HepG2 (cell line): ENCODE measurements at regions not wholly inside any gene's neighbourhood (a gene's known extent, or its start where the extent isn't known, plus 50 kb on each side); places are given as distances from the start of the nearest gene placed in this dataset.

Experiments used
- ATAC-seq: fragments of 200-7000 bp; cut with Tn5 transposase; 3 replicates; pipeline ENCODE4 v1.9.1; 2020; ENCODE audit warnings: mild to moderate bottlenecking, moderate library complexity
- BruUV-seq: library from RNA; stranded (reverse); fragments of 400-500 nt; replicated peaks from 2 replicates; lab custom pipeline; 2021; lab: Mats Ljungman, UMichigan
- CTCF ChIA-PET: fragments of 300-600 bp; formaldehyde crosslinking; extraction: SDS; loops from one replicate; lab custom pipeline; 2021; ENCODE audit warnings: low total read pairs, inconsistent platforms, low intra/inter-chr PET ratio; lab: Yijun Ruan, JAX
- POLR2A ChIA-PET: fragments of 350-600 bp; sonication (Branson Sonifier 250); formaldehyde crosslinking; loops from one replicate; lab custom pipeline; 2020; ENCODE audit warnings: antibody characterized with exemption, inconsistent platforms; lab: Yijun Ruan, JAX
- DNase-seq: peaks from one replicate; pipeline ENCODE4 v3.0.0-alpha.2; 2015; ENCODE audit warnings: low spot score
- FAIRE-seq: peaks from 3 replicates; lab custom pipeline; 2011; peaks lifted over from hg19 to GRCh38; lab: Jason Lieb, UNC
- H2AFZ ChIP-seq: one replicate; pipeline ENCODE4 v1.6.1; 2011; ENCODE audit warnings: low read length, inconsistent platforms
- H3K27ac ChIP-seq: fragments of 300-600 bp; 3 replicates; pipeline ENCODE4 v1.8.0; 2011; ENCODE audit warnings: mixed run types, mild to moderate bottlenecking, mixed read lengths, low read length, inconsistent platforms; ENCODE audit not compliant: insufficient read depth; ENCODE audit errors: extremely low read length
- H3K27me3 ChIP-seq, 2 experiments: fragments of 200-600 bp in 1 of 2; 2 replicates in 1 of 2; 3 replicates in 1 of 2; pipeline versions ENCODE4 v1.6.0 to v1.8.0; 2011; ENCODE audit warnings: low read length in 2 of 2, mild to moderate bottlenecking in 2 of 2, moderate library complexity in 2 of 2, inconsistent platforms in 1 of 2; ENCODE audit not compliant: insufficient read depth in 2 of 2, control insufficient read depth in 1 of 2
- H3K36me3 ChIP-seq, 2 experiments: fragments of 200-600 bp in 1 of 2; replicated peaks in 1 of 2; 2 replicates in 1 of 2; 3 replicates in 1 of 2; pipeline versions ENCODE4 v1.5.1 to v1.8.0; 2011; ENCODE audit warnings: low read length in 2 of 2, inconsistent platforms in 1 of 2; ENCODE audit not compliant: insufficient read depth in 2 of 2, control insufficient read depth in 1 of 2
- H3K4me1 ChIP-seq: 2 replicates; pipeline ENCODE4 v1.5.1; 2012; ENCODE audit warnings: low read length, inconsistent platforms; ENCODE audit not compliant: insufficient read depth
- H3K4me2 ChIP-seq: 2 replicates; pipeline ENCODE4 v1.6.0; 2011; ENCODE audit warnings: low read depth, low read length, inconsistent platforms
- H3K4me3 ChIP-seq, 3 experiments: fragments of 200-600 bp in 1 of 3; sonication (generic), shearing (Covaris generic) in 1 of 3; replicated peaks in 1 of 3; 2 replicates each; pipeline ENCODE4 v1.5.1; 2011 to 2016; ENCODE audit warnings: low read length in 3 of 3, inconsistent platforms in 2 of 3, low read depth in 2 of 3, mild to moderate bottlenecking in 2 of 3, control low read depth in 1 of 3, mixed read lengths in 1 of 3; ENCODE audit not compliant: insufficient read depth in 1 of 3
- H3K79me2 ChIP-seq: one replicate; pipeline ENCODE4 v1.6.1; 2011; ENCODE audit warnings: low read length, inconsistent platforms; ENCODE audit not compliant: insufficient read depth
- H3K9ac ChIP-seq: 2 replicates; pipeline ENCODE4 v1.6.0; 2011; ENCODE audit warnings: mild to moderate bottlenecking, low read depth, low read length, inconsistent platforms; ENCODE audit not compliant: insufficient read depth
- H3K9me3 ChIP-seq: 2 replicates; pipeline ENCODE4 v1.5.1; 2012; ENCODE audit warnings: mild to moderate bottlenecking, low read length
- H4K20me1 ChIP-seq: 2 replicates; pipeline ENCODE4 v1.6.0; 2011; ENCODE audit warnings: inconsistent platforms, mild to moderate bottlenecking, low read length, moderate library complexity; ENCODE audit not compliant: insufficient read depth
- CHD2 ChIP-seq: IDR thresholded peaks from 2 replicates; pipeline ENCODE4 v1.6.1; 2011; ENCODE audit warnings: low read depth, low read length, improper control_type of control experiment
- PHF20 ChIP-seq: sonication (generic); formaldehyde crosslinking; IDR thresholded peaks from 2 replicates; pipeline ENCODE4 v1.5.0; 2020; ENCODE audit warnings: mild to moderate bottlenecking, missing genetic modification reagents
- ZNF24 ChIP-seq: fragments of 450-650 bp; IDR thresholded peaks from 2 replicates; pipeline ENCODE4 v1.6.1; 2017; ENCODE audit warnings: antibody characterized with exemption, mild to moderate bottlenecking
- ZNF329 ChIP-seq: sonication (generic); formaldehyde crosslinking; IDR thresholded peaks from 2 replicates; pipeline ENCODE4 v1.9.0; 2021; ENCODE audit warnings: low read depth, mild to moderate bottlenecking, missing genetic modification reagents
- WGBS: methylation state at CpG from one replicate; pipeline ENCODE4 v1.1.6; 2017; ENCODE audit warnings: low lambda C conversion rate; 5-methylcytosine and 5-hydroxymethylcytosine counted together
- in situ Hi-C: cut with HindIII; loops from 2 replicates; pipeline ENCODE4 v1.10.0; 2017; ENCODE audit warnings: low pct_unique_long_range_greater_than_20kb; ENCODE audit not compliant: extremely low pct_ligation_motif_present
- intact Hi-C: fragments of 100-400 bp; cut with micrococcal nuclease; formaldehyde crosslinking; loops from one replicate; pipeline ENCODE4 v1.10.0; 2022; ENCODE audit not compliant: unreplicated experiment
- TF ChIP-seq, protein P1 (sequence below): IDR thresholded peaks from 2 replicates; pipeline ENCODE4 v1.6.1; 2016; ENCODE audit warnings: control low read depth

DNA sequence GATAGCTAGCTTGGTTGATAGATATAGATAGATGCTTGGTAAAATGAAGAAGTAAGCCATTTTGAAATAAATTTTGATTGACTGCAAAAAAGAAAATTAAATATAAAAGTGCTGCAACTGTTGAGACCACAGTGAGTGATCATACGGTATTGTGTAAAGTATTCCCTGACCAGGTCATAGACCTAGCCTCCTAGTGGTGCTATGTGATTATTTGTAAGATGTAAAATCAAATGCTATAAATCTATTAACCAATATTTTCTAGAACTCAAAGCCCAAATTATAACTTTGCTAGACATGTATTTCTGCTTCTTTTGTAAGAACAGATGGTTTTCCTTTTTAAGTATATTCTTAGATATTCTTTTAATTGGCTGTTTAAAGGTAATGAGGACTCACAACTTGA lies 480.2 kb upstream of the PTPRD start (continued):
- no peak for TF ChIP-seq ZNF24

DNA sequence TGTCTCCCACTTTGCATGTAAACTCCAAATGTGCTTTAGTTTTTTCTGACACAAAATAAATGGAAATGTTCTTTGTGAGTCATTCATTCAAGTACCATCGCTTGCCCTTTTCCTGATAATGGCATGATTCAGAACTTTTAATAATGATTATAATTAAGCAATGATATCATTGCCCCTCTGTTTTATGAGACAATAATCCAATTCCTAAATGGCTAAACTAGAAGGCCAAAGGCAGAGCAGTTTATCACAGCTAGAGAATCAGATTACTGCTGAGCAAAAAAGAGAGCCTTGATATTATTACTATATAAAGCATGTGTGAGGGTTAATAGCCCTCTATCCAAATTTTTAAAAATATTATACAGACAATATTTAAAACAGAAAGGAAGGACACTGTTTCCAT lies 484.2 kb upstream of the PTPRD start:
- no peak for DNase-seq
- no peak overlapping the region for H3K9ac ChIP-seq
- H3K4me3 ChIP-seq: no peak overlapping the region
- FAIRE-seq: no peak
- BruUV-seq: no TSS peak
- ChIA-PET CTCF (no interaction called here), POLR2A (no interaction called here)
- H3K36me3 ChIP-seq: no peaks in the 10 kb centered on the region
- no peak overlapping the region for H3K27ac ChIP-seq
- TF ChIP-seq CHD2: no peak
- TF ChIP-seq PHF20: no peak
- in situ Hi-C loops: no loop called here
- H3K4me2 ChIP-seq: no peak overlapping the region
- H2AFZ ChIP-seq: no peak overlapping the region
- H3K9me3 ChIP-seq: peaks cover 80% of the 10 kb centered on the region
- H4K20me1 ChIP-seq: no peaks in the 10 kb centered on the region
- no peak for ATAC-seq
- WGBS: 14% methylated on average over 1 of the region's 1 CpG
- no peaks in the 10 kb centered on the region for H3K79me2 ChIP-seq
- no peaks in the 10 kb centered on the region for H3K27me3 ChIP-seq
- intact Hi-C loops: no loop called here
- no peaks in the 10 kb centered on the region for H3K4me1 ChIP-seq

DNA sequence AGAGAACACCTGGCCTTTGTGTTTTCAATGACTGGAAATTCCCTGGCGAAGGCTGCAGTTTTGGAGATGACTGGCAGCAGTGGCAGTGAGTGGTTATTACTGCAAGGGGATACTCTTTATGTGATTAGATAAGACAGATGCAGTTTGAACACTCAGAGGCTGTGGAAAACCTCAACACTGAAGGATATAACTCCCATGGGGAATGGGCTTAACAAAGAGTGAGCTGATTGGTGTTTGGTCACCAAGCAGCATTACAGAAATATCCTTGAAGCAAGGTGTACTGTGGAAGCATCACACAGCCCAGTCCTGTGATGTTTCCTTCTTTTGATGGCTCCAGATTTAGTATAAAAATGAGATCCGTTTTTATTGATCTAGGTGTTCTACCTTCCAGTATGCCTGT lies 490.7 kb upstream of the PTPRD start:
- Histone ChIP-seq H3K36me3 (no peaks in the 10 kb centered on the region), H3K27me3 (no peaks in the 10 kb centered on the region), H2AFZ (no peak overlapping the region), H3K9me3 (peaks cover 87% of the 10 kb centered on the region), H3K4me1 (no peaks in the 10 kb centered on the region), H3K4me2 (no peak overlapping the region), H3K79me2 (no peaks in the 10 kb centered on the region), H3K4me3 (no peak overlapping the region), H4K20me1 (no peaks in the 10 kb centered on the region), H3K9ac (no peak overlapping the region), H3K27ac (no peak overlapping the region)
- ATAC-seq (no peak), DNase-seq (no peak), FAIRE-seq (no peak)
- intact Hi-C loops: no loop called here
- ChIA-PET POLR2A (no interaction called here), CTCF (no interaction called here)
- TF ChIP-seq, protein P1, sequence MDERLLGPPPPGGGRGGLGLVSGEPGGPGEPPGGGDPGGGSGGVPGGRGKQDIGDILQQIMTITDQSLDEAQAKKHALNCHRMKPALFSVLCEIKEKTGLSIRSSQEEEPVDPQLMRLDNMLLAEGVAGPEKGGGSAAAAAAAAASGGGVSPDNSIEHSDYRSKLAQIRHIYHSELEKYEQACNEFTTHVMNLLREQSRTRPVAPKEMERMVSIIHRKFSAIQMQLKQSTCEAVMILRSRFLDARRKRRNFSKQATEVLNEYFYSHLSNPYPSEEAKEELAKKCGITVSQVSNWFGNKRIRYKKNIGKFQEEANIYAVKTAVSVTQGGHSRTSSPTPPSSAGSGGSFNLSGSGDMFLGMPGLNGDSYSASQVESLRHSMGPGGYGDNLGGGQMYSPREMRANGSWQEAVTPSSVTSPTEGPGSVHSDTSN (CRISPR knock-in tag): no peak
- no peak for TF ChIP-seq ZNF329 (CRISPR knock-in tag)
- in situ Hi-C loops: no loop called here
- 10% methylated on average over 2 of the region's 2 CpGs for WGBS
- BruUV-seq: no TSS peak
